ENCODE measurements at regions not wholly inside any gene's neighbourhood (a gene's known extent, or its start where the extent isn't known, plus 50 kb on each side); places are given as distances from the start of the nearest gene placed in this dataset.

DNA sequence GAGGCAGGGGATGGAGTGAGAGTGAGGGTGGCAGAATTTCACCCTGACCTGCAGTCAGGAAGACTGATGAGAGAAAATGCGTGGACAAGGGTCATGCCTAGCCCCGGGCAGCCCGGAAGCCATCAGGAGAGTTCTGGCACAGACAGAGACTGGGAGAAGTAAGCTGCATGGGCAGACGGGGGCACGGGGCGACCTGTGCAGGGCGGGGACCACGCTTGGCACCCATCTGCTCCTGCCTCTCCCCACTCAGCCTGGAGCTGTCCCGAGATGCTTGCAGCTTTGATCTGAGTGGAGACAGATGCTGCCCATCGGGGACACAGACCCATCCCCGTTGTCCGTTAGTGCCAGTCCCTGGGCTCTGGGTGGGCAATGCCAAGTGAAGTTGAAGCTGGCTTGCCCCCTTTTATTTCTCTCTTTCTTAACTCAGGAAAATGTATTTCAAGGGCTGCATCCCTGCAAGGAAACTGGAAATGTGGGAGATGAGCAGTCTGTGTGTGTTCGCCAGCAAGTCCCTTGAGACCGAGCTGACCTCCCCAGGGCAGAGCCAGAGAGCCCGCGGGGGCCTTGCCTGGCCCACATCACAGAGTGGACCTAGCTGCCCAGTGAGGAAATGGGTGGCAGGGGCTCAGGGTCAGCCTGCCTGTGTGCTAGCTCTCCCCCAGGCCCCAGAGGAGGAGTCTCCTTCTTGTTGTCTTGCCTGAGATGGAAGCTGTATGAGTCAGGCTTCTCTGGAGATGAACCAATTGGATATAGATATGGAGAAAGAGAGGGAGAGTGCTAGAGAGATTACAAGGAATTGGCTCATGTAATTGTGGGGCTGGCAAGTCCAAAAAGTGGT lies 121.3 kb upstream of the C1orf174 start:
- no peak for DNase-seq (ENCODE audit: unreplicated experiment)
- Mint-ChIP-seq H3K4me1 (ENCODE audit: insufficient read depth, unreplicated experiment) (no peaks in the 10 kb centered on the region), H3K4me3 (ENCODE audit: unreplicated experiment) (no peak overlapping the region), H3K27ac (ENCODE audit: low read depth, unreplicated experiment) (no peak overlapping the region), H3K36me3 (ENCODE audit: insufficient read depth, unreplicated experiment) (peaks cover 6% of the 10 kb centered on the region), H3K9me3 (ENCODE audit: unreplicated experiment) (peaks cover 40% of the 10 kb centered on the region), H3K27me3 (ENCODE audit: insufficient read depth, unreplicated experiment) (no peaks in the 10 kb centered on the region)
- TF ChIP-seq CTCF (IDR thresholded peaks at IDR 0.05; ENCODE audit: unreplicated experiment) = no peak
- POLR2A ChIA-PET = no interaction called here
- BruUV-seq (replicated peaks) = no TSS peak
- CTCF ChIA-PET = no interaction called here
- intact Hi-C loops (cut with micrococcal nuclease) = no loop called here

DNA sequence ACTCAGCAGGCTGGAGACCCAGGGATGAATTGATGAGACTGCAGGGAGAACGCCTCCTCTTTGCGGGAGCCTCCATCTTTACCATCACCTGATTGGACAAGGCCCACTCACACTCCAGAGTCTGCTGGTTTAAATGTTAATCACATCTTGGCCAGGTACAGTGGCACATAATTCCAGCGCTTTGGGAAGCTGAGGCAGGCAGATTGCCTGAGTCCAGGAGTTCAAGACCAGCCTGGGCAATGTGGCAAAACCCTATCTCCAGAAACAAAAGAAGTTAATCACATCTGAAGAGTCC lies 121.8 kb upstream of the C1orf174 start:
- no peaks in the 10 kb centered on the region for H3K4me1 Mint-ChIP-seq (ENCODE audit: insufficient read depth, unreplicated experiment)
- no peak overlapping the region for H3K27ac Mint-ChIP-seq (ENCODE audit: low read depth, unreplicated experiment)
- peaks cover 6% of the 10 kb centered on the region for H3K36me3 Mint-ChIP-seq (ENCODE audit: insufficient read depth, unreplicated experiment)
- intact Hi-C loops (cut with micrococcal nuclease) = no loop called here
- ChIA-PET CTCF (no interaction called here), POLR2A (no interaction called here)
- no peak for TF ChIP-seq CTCF (IDR thresholded peaks at IDR 0.05; ENCODE audit: unreplicated experiment)
- no peaks in the 10 kb centered on the region for H3K27me3 Mint-ChIP-seq (ENCODE audit: insufficient read depth, unreplicated experiment)
- H3K4me3 Mint-ChIP-seq (ENCODE audit: unreplicated experiment) = no peak overlapping the region
- H3K9me3 Mint-ChIP-seq (ENCODE audit: unreplicated experiment) = peaks cover 40% of the 10 kb centered on the region
- DNase-seq (ENCODE audit: unreplicated experiment) = no peak
- no TSS peak for BruUV-seq (replicated peaks)

DNA sequence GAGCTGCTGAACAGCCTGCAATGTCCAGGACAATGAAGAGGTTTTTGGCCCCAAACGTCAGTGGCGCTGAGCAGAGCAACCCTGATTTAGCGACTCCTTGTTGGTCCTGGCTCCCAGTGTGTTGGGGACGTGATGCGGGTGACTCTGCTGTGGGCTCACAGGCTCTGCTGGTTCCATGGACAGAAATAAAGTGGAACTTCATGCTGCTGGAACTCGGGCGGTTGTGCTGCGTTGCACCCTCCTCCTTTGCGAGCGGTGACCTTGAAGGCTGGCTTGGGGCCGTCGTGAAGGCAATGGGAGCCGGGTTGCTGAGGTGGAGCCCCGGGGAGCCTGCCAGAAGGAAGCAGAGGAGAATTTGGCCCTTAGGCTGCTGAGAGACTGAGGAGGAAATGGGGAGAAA lies 122.6 kb upstream of the C1orf174 start:
- no peak for TF ChIP-seq CTCF (IDR thresholded peaks at IDR 0.05; ENCODE audit: unreplicated experiment)
- Mint-ChIP-seq H3K4me3 (ENCODE audit: unreplicated experiment) (no peak overlapping the region), H3K36me3 (ENCODE audit: insufficient read depth, unreplicated experiment) (peaks cover 6% of the 10 kb centered on the region), H3K27ac (ENCODE audit: low read depth, unreplicated experiment) (no peak overlapping the region), H3K4me1 (ENCODE audit: insufficient read depth, unreplicated experiment) (no peaks in the 10 kb centered on the region), H3K9me3 (ENCODE audit: unreplicated experiment) (peaks cover 40% of the 10 kb centered on the region), H3K27me3 (ENCODE audit: insufficient read depth, unreplicated experiment) (no peaks in the 10 kb centered on the region)
- ChIA-PET CTCF (no interaction called here), POLR2A (no interaction called here)
- no TSS peak for BruUV-seq (replicated peaks)
- no peak for DNase-seq (ENCODE audit: unreplicated experiment)
- intact Hi-C loops (cut with micrococcal nuclease) = no loop called here

DNA sequence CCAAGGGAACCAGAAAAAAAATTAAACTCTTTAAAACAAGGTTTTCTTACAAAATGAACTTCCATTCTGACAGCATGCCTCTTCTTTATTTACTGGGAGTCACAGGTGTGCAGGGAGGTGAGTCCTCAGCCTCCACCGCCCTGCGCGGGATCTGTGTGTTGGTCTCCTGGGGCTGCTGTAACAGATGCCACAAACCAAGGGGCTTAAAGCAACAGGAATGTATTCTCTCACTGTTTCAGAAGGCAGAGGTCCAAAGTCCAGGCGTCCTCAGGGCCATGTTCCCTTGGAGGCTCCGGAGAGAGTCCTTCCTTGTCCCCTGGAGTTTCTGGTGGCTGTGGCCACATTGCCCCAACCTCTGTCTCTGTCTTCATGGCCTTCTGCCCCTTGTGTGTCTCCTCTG lies 123.6 kb upstream of the C1orf174 start:
- POLR2A ChIA-PET = no interaction called here
- Mint-ChIP-seq H3K27me3 (ENCODE audit: insufficient read depth, unreplicated experiment) (no peaks in the 10 kb centered on the region), H3K36me3 (ENCODE audit: insufficient read depth, unreplicated experiment) (peaks cover 6% of the 10 kb centered on the region), H3K27ac (ENCODE audit: low read depth, unreplicated experiment) (no peak overlapping the region), H3K9me3 (ENCODE audit: unreplicated experiment) (peaks cover 40% of the 10 kb centered on the region), H3K4me3 (ENCODE audit: unreplicated experiment) (no peak overlapping the region), H3K4me1 (ENCODE audit: insufficient read depth, unreplicated experiment) (no peaks in the 10 kb centered on the region)
- CTCF ChIA-PET = no interaction called here
- no TSS peak for BruUV-seq (replicated peaks)
- no peak for DNase-seq (ENCODE audit: unreplicated experiment)
- intact Hi-C loops (cut with micrococcal nuclease) = no loop called here
- no peak for TF ChIP-seq CTCF (IDR thresholded peaks at IDR 0.05; ENCODE audit: unreplicated experiment)

Measured in MCF 10A (cell line).